ENCODE measurements at regions not wholly inside any gene's neighbourhood (a gene's known extent, or its start where the extent isn't known, plus 50 kb on each side); places are given as distances from the start of the nearest gene placed in this dataset.

DNA sequence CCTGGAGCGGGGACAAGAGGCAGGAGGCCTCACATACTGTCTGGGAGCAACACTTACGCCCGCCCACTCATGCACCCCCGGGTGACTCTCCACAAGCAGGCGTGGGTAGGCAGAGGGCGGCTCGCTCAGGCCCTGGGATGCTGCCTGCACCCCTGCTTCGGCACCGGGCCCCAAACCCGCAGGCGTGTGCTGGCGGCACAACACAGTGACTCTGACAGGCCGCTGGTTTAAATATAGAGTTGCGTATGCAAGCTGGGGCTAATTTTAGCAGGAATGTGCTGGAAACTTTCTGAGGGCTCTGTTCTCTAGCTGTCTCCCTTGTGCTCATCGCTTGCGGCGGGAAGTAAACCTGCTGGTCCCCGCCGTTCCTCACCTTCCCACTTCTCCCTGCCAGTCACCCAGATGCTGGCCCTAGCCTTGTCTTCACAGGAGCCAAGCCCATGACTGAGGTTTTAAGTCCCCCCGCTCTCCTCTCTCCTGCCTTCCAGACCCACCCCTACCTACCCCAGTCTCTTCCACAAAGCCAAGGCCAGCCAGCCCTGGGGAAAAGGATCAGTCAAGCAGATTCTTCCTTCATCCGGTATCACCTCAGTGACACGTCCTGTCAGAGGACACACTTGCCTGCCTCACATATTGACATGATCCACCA lies 94.5 kb upstream of the FOXP4 start:
- Histone ChIP-seq H3K4me3 (ENCODE audit: insufficient read length, low read depth) (no peak overlapping the region), H3K27me3 (ENCODE audit: insufficient read depth, insufficient read length) (peaks cover 6% of the 10 kb centered on the region), H3K36me3 (ENCODE audit: insufficient read depth, insufficient read length, low read length) (no peaks in the 10 kb centered on the region), H3K4me1 (ENCODE audit: insufficient read depth, insufficient read length) (peaks cover 13% of the 10 kb centered on the region), H3K9me3 (ENCODE audit: insufficient read depth, low read length) (no peaks in the 10 kb centered on the region), H3K9ac (ENCODE audit: insufficient read length, low read depth) (no peak overlapping the region)
- DNase-seq (ENCODE audit: low read depth, low spot score), result no peak
- TF ChIP-seq SUZ12 (IDR thresholded peaks at IDR 0.05; ENCODE audit: extremely low read depth, insufficient read depth, insufficient read length) (no peak), YY1 (IDR thresholded peaks at IDR 0.05; ENCODE audit: insufficient read depth, insufficient read length) (no peak), ZNF274 (IDR thresholded peaks at IDR 0.05; ENCODE audit: low read depth, low read length) (no peak)

DNA sequence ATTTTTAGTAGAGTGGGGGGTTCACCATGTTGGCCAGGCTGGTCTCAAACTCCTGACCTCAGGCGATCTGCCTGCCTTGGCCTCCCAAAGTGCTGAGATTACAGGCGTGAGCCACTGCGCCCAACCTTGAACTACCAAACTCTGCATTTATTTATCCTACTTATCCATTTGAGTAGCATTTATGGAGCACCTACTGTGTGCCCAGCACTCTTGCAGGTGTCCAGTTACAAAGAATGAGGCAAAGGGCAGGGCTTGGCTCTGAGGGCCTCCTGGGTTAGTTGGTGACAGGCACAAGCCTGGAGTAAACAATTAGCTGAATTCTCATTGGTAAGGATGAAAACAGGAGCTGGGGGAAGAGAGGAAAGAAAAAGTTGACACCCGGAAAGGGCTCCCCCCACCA lies 93.4 kb upstream of the FOXP4 start:
- Histone ChIP-seq H3K27me3 (ENCODE audit: insufficient read depth, insufficient read length) (peaks cover 6% of the 10 kb centered on the region), H3K9me3 (ENCODE audit: insufficient read depth, low read length) (no peaks in the 10 kb centered on the region), H3K4me1 (ENCODE audit: insufficient read depth, insufficient read length) (peaks cover 13% of the 10 kb centered on the region), H3K9ac (ENCODE audit: insufficient read length, low read depth) (no peak overlapping the region), H3K4me3 (ENCODE audit: insufficient read length, low read depth) (no peak overlapping the region), H3K36me3 (ENCODE audit: insufficient read depth, insufficient read length, low read length) (no peaks in the 10 kb centered on the region)
- DNase-seq (ENCODE audit: low read depth, low spot score), result no peak
- TF ChIP-seq ZNF274 (IDR thresholded peaks at IDR 0.05; ENCODE audit: low read depth, low read length), result no peak
- TF ChIP-seq SUZ12 (IDR thresholded peaks at IDR 0.05; ENCODE audit: extremely low read depth, insufficient read depth, insufficient read length), result no peak
- TF ChIP-seq YY1 (IDR thresholded peaks at IDR 0.05; ENCODE audit: insufficient read depth, insufficient read length), result no peak

DNA sequence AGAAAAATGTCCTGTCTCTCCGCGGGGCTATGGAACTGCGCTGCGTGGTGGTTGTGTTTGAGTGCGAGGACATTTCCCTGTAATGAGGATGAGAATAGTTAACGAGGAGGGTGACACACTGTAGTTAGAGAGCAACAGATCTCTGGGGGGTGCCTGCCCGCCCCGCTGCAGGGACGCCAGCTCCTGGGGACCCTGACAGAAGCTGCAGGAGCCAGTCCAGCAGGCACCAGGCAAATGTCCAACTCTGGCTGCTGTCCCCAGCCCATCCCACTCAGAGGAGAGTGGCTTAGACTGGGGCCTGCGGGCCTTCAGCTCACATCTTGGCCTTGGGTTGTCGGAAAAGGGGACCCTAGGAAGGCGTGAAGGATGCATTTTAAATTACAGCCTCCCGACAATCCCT lies 92.9 kb upstream of the FOXP4 start:
- Histone ChIP-seq H3K36me3 (ENCODE audit: insufficient read depth, insufficient read length, low read length) (no peaks in the 10 kb centered on the region), H3K27me3 (ENCODE audit: insufficient read depth, insufficient read length) (peaks cover 6% of the 10 kb centered on the region), H3K4me3 (ENCODE audit: insufficient read length, low read depth) (no peak overlapping the region), H3K9me3 (ENCODE audit: insufficient read depth, low read length) (no peaks in the 10 kb centered on the region), H3K9ac (ENCODE audit: insufficient read length, low read depth) (no peak overlapping the region), H3K4me1 (ENCODE audit: insufficient read depth, insufficient read length) (peaks cover 13% of the 10 kb centered on the region)
- TF ChIP-seq SUZ12 (IDR thresholded peaks at IDR 0.05; ENCODE audit: extremely low read depth, insufficient read depth, insufficient read length), result no peak
- no peak for TF ChIP-seq ZNF274 (IDR thresholded peaks at IDR 0.05; ENCODE audit: low read depth, low read length)
- no peak for DNase-seq (ENCODE audit: low read depth, low spot score)

DNA sequence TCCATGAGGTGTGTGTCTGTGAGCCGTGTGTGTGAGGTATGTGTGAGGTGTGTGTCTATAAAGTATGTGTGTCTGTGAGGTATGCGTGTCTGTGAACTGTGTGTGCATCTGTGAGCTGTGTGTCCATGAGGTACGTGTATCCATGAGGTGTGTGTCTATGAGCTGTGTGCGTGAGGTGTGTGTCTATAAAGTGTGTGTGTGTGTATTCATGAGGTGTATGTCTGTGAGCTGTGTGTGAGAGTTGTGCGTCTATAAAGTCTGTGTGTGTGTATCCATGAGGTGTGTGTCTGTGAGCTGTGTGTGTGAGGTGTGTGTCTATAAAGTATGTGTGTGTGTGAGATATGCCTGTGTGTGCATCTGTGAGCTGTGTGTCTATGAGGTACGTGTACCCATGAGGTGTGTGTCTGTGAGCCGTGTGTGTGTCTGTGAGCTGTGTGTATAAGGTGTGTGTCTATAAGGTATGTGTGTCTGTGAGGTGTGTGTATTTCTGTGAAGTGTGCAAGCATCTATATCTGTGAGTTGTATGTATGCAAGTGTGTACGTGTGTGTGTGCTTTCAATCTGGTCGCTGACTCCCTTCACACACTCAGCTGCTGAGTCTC lies 91.9 kb upstream of the FOXP4 start:
- no peak overlapping the region for H3K4me3 ChIP-seq (ENCODE audit: insufficient read length, low read depth)
- TF ChIP-seq YY1 (IDR thresholded peaks at IDR 0.05; ENCODE audit: insufficient read depth, insufficient read length), result no peak
- no peak for TF ChIP-seq ZNF274 (IDR thresholded peaks at IDR 0.05; ENCODE audit: low read depth, low read length)
- no peak for TF ChIP-seq SUZ12 (IDR thresholded peaks at IDR 0.05; ENCODE audit: extremely low read depth, insufficient read depth, insufficient read length)
- no peak overlapping the region for H3K9ac ChIP-seq (ENCODE audit: insufficient read length, low read depth)
- peaks cover 6% of the 10 kb centered on the region for H3K27me3 ChIP-seq (ENCODE audit: insufficient read depth, insufficient read length)
- H3K36me3 ChIP-seq (ENCODE audit: insufficient read depth, insufficient read length, low read length), result no peaks in the 10 kb centered on the region
- no peak for DNase-seq (ENCODE audit: low read depth, low spot score)
- H3K4me1 ChIP-seq (ENCODE audit: insufficient read depth, insufficient read length), result peaks cover 13% of the 10 kb centered on the region
- no peaks in the 10 kb centered on the region for H3K9me3 ChIP-seq (ENCODE audit: insufficient read depth, low read length)

DNA sequence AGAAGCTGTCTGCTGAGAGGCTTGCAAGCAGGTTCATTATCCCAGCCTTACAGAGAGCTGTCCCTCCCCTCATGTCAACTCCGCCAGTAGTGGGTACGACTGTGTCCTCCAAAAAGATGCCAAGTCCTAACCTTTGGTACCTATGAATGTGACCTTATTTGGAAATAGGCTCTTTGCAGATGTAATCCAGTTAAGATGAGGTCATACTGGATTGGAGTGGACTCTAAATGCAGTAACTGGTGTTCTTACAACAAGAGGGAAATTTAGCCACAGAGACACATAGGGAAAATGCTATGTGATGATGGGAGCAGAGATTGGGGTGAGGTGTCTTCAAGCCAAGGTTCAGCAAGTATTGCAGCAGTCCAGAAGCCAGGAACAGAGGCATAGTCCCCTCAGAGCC lies 90.8 kb upstream of the FOXP4 start:
- Histone ChIP-seq H3K4me1 (ENCODE audit: insufficient read depth, insufficient read length) (peaks cover 16% of the 10 kb centered on the region), H3K9ac (ENCODE audit: insufficient read length, low read depth) (no peak overlapping the region), H3K36me3 (ENCODE audit: insufficient read depth, insufficient read length, low read length) (no peaks in the 10 kb centered on the region), H3K9me3 (ENCODE audit: insufficient read depth, low read length) (no peaks in the 10 kb centered on the region), H3K27me3 (ENCODE audit: insufficient read depth, insufficient read length) (peaks cover 6% of the 10 kb centered on the region), H3K4me3 (ENCODE audit: insufficient read length, low read depth) (no peak overlapping the region)
- no peak for DNase-seq (ENCODE audit: low read depth, low spot score)
- no peak for TF ChIP-seq ZNF274 (IDR thresholded peaks at IDR 0.05; ENCODE audit: low read depth, low read length)
- TF ChIP-seq YY1 (IDR thresholded peaks at IDR 0.05; ENCODE audit: insufficient read depth, insufficient read length), result no peak
- no peak for TF ChIP-seq SUZ12 (IDR thresholded peaks at IDR 0.05; ENCODE audit: extremely low read depth, insufficient read depth, insufficient read length)

DNA sequence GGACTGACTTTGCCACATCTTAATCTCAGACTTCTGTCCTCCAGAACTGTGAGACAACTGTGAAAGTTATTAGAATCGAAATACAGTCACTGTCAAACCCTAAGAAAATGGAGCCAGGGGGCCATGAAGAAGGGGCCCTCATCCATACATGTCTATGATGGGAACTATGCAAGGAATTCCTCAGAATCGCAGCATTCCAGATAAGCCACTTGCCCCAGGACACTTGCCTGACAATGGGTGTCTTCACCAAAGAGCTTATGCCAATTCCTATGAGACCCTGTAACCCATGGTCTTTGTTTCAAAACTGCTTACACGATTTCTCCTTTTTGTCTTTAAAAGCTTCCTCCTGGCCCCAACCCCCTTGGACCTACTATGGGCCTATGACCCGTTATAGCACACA lies 90.4 kb upstream of the FOXP4 start:
- H3K27me3 ChIP-seq (ENCODE audit: insufficient read depth, insufficient read length), result peaks cover 6% of the 10 kb centered on the region
- TF ChIP-seq SUZ12 (IDR thresholded peaks at IDR 0.05; ENCODE audit: extremely low read depth, insufficient read depth, insufficient read length), result no peak

DNA sequence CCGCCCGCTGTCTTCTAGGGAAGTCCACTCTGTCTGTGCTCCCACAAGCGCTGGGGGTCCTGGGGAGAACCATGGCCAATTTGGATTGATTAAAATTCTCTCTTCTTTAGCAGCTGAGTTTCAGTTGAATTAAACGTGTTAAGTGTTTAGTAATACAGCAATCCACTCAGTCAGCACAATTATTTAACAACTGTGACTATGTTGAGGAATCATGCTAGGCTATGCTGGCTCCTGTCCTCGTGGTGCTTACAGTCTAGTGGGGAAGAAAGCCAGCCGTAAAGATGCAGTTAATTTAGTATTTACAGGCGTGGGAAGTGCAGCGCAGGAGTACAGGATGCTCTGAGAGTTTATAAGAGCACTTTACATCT lies 88.9 kb upstream of the FOXP4 start:
- no peak for DNase-seq (ENCODE audit: low read depth, low spot score)
- Histone ChIP-seq H3K4me3 (ENCODE audit: insufficient read length, low read depth) (no peak overlapping the region), H3K27me3 (ENCODE audit: insufficient read depth, insufficient read length) (peaks cover 8% of the 10 kb centered on the region), H3K9ac (ENCODE audit: insufficient read length, low read depth) (no peak overlapping the region), H3K36me3 (ENCODE audit: insufficient read depth, insufficient read length, low read length) (no peaks in the 10 kb centered on the region), H3K9me3 (ENCODE audit: insufficient read depth, low read length) (no peaks in the 10 kb centered on the region), H3K4me1 (ENCODE audit: insufficient read depth, insufficient read length) (peaks cover 5% of the 10 kb centered on the region)
- TF ChIP-seq YY1 (IDR thresholded peaks at IDR 0.05; ENCODE audit: insufficient read depth, insufficient read length) (no peak), ZNF274 (IDR thresholded peaks at IDR 0.05; ENCODE audit: low read depth, low read length) (no peak), SUZ12 (IDR thresholded peaks at IDR 0.05; ENCODE audit: extremely low read depth, insufficient read depth, insufficient read length) (no peak)

More for the DNA sequence above, 90.4 kb upstream of the FOXP4 start:
- H3K4me1 ChIP-seq (ENCODE audit: insufficient read depth, insufficient read length), result peaks cover 15% of the 10 kb centered on the region
- H3K9ac ChIP-seq (ENCODE audit: insufficient read length, low read depth), result no peak overlapping the region
- DNase-seq (ENCODE audit: low read depth, low spot score), result no peak
- H3K9me3 ChIP-seq (ENCODE audit: insufficient read depth, low read length), result no peaks in the 10 kb centered on the region
- no peaks in the 10 kb centered on the region for H3K36me3 ChIP-seq (ENCODE audit: insufficient read depth, insufficient read length, low read length)
- no peak overlapping the region for H3K4me3 ChIP-seq (ENCODE audit: insufficient read length, low read depth)

All from NT2/D1 (cell line).